AG09309 (cell line): ENCODE measurements at regions not wholly inside any gene's neighbourhood (a gene's known extent, or its start where the extent isn't known, plus 50 kb on each side); places are given as distances from the start of the nearest gene placed in this dataset.

ENCODE experiments used
- DNase-seq: peaks from one replicate; pipeline ENCODE4 v3.0.0-alpha.2; 2010; ENCODE audit warnings: low read depth
- H3K4me3 ChIP-seq: 2 replicates; pipeline ENCODE4 v1.5.1; 2011; ENCODE audit warnings: mild to moderate bottlenecking, low read depth, low read length, moderate library complexity; ENCODE audit not compliant: control insufficient read depth
- CTCF ChIP-seq: IDR thresholded peaks from 2 replicates; pipeline ENCODE4 v1.5.1; 2011; ENCODE audit warnings: mild to moderate bottlenecking, low read depth, low read length, inconsistent platforms; ENCODE audit not compliant: insufficient read depth, control insufficient read depth; ENCODE audit errors: missing control alignments

DNA sequence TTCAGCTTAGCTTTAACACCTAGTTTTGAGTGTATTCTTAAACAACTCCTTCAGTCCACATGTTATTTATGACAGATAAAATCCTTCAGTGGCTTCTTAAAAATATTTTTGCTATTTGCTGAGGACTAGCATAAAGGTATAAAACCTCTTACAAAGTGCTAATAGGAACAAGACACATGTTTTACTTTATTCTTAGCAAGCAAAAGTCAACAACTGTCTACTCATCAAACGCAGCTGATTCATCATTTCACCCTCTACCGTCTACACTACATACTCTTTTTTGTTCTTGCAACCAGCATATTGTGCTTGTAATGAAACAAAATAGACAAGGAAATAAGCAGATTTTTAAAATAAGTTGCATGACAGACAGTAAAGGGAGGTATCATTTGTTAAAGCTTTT lies 319.7 kb downstream of the SNX13 start:
- H3K4me3 ChIP-seq, result no peak overlapping the region
- TF ChIP-seq CTCF, result no peak
- no peak for DNase-seq

DNA sequence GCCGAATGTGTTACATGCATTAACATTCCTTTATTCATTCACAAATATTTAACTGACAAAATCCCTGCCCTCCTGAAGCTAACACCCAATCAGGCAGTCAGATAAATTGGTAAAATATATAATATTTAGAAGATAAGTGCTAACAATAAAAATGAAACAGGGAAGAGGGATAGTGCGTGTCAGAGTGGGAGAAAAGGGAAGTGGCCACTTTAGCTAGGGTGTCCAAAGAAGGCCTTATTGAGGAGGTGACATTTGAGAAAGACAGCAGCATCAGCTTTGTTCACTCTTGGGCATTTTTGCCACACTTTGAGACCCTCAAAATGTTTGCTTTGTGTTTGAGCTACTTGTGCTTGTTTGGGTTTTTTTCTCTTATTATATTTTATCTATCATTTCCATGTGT lies 317.8 kb downstream of the SNX13 start:
- no peak overlapping the region for H3K4me3 ChIP-seq
- no peak for TF ChIP-seq CTCF
- no peak for DNase-seq

DNA sequence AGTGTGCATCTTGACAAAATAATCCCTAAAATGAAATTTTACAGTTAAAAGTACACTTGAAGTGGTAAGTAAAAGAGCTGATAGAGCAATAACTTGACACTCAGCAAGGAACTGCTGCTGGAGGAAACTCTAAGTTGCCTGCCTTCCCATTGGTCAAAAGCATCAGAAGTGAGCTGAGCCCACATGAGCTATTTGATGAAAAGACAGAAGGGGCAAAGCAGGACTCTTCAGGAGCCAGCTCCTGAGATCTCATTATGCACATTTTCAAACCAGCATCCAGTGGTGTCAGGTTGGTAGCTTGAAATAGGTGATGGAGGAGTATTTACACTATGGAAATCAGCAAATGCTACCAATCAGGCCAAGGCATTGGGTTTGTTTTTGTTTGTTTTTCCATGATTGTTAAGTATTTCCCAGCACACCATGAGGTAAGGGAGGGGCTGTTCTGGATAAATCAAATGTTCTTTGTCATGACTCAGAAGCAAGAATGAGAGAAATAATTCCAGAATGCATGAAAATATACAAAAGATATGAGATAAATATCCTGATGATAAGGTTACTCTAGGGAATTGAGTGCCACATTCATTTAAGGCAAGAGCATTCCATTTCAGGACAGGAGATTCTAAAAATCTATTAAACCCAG lies 316.6 kb downstream of the SNX13 start:
- TF ChIP-seq CTCF, result no peak
- no peak overlapping the region for H3K4me3 ChIP-seq
- no peak for DNase-seq

GRCh38 chr7:17624379-17624778 lies 315.9 kb downstream of the SNX13 start:
- H3K4me3 ChIP-seq, result no peak overlapping the region
- DNase-seq, result no peak
- no peak for TF ChIP-seq CTCF

DNA sequence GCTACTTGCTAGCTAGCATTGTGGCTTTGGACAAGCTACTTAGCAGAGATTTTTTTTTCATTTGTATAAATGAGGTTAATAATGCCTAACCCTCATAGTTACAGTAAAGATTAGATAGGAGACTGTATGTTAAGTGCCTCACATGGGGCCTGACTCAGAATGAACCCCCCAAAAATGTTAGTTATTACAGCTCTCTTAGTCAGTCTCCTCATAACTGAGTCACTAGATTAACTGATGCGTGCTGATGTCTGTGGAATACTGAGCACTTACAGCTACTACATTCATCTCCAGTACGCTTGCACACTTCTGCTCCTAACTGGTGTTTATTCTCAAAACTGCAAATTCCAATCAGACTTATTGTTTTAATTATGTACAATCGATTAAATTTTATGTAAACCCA lies 315.3 kb downstream of the SNX13 start:
- peak; percentile 81 for DNase-seq

GRCh38 chr7:17626235-17626634 lies 314.1 kb downstream of the SNX13 start:
- no peak for TF ChIP-seq CTCF
- H3K4me3 ChIP-seq, result no peak overlapping the region
- DNase-seq, result no peak

More for the DNA sequence above, 315.3 kb downstream of the SNX13 start:
- no peak overlapping the region for H3K4me3 ChIP-seq
- TF ChIP-seq CTCF, result no peak

DNA sequence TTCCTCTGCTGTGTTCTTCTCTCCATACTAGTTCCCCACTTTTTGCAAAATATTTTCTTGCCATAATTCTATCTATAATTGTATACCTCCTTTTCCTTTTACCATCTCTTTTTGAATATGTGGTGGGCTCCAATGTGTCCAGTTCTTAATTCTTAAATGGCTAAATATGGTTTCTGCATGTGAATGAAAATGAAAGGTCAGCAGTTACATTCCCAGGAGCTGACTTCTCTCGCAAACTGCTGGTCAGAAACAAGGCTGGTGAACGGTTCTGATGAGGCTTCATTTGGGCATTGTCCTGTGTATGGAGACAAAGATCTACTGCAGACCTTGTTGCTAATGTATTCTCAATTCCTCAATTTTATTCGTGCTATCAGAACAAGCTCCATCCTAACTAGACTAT lies 309.2 kb downstream of the SNX13 start:
- DNase-seq, result no peak
- H3K4me3 ChIP-seq, result no peak overlapping the region
- no peak for TF ChIP-seq CTCF
